ENCODE measurements at regions not wholly inside any gene's neighbourhood (a gene's known extent, or its start where the extent isn't known, plus 50 kb on each side); places are given as distances from the start of the nearest gene placed in this dataset.
A peak's percentile ranks its signal among the peaks of the same experiment; 100 is the strongest.

- no peak for TF ChIP-seq EGR1 (IDR thresholded peaks at IDR 0.05)
- no peak for TF ChIP-seq FOXM1 (IDR thresholded peaks at IDR 0.05; ENCODE audit: borderline replicate concordance, low read depth)
- TF ChIP-seq CEBPB (IDR thresholded peaks at IDR 0.05) = no peak
- TF ChIP-seq TCF12 (IDR thresholded peaks at IDR 0.05; ENCODE audit: low read depth) = no peak
- TF ChIP-seq TAF1 (IDR thresholded peaks at IDR 0.05; ENCODE audit: low read depth) = no peak
- TF ChIP-seq EP300 (IDR thresholded peaks at IDR 0.05; ENCODE audit: borderline replicate concordance) = no peak
- no peak for TF ChIP-seq CREB1 (IDR thresholded peaks at IDR 0.05; ENCODE audit: low read depth)
- TF ChIP-seq RAD21 (IDR thresholded peaks at IDR 0.05; ENCODE audit: low read depth) = no peak
- no peak for TF ChIP-seq USF1 (IDR thresholded peaks at IDR 0.05)
Observed at GRCh38 chr5:66315784-66316183, 171.7 kb downstream of the SREK1 start.

GRCh38 chr5:66322786-66323528, 178.9 kb downstream of the SREK1 start:
- no peak for TF ChIP-seq FOXM1 (IDR thresholded peaks at IDR 0.05; ENCODE audit: borderline replicate concordance, low read depth)
- TF ChIP-seq YY1 (IDR thresholded peaks at IDR 0.05; ENCODE audit: low read depth) = no peak
- TF ChIP-seq MAX (IDR thresholded peaks at IDR 0.05) = no peak
- no peak for TF ChIP-seq REST (IDR thresholded peaks at IDR 0.05; ENCODE audit: low read depth)
- TF ChIP-seq EP300 (IDR thresholded peaks at IDR 0.05; ENCODE audit: borderline replicate concordance) = no peak
- TF ChIP-seq TCF12 (IDR thresholded peaks at IDR 0.05; ENCODE audit: low read depth) = no peak
- TF ChIP-seq NFIC (IDR thresholded peaks at IDR 0.05) = no peak
- no peak for TF ChIP-seq USF1 (IDR thresholded peaks at IDR 0.05)
- TF ChIP-seq CEBPB (IDR thresholded peaks at IDR 0.05) = no peak
- TF ChIP-seq EGR1 (IDR thresholded peaks at IDR 0.05) = no peak
- TF ChIP-seq TAF1 (IDR thresholded peaks at IDR 0.05; ENCODE audit: low read depth) = no peak
- no peak for TF ChIP-seq TEAD4 (IDR thresholded peaks at IDR 0.05)

- TF ChIP-seq FOXM1 (IDR thresholded peaks at IDR 0.05; ENCODE audit: borderline replicate concordance, low read depth) = no peak
- no peak for TF ChIP-seq TCF12 (IDR thresholded peaks at IDR 0.05; ENCODE audit: low read depth)
- TF ChIP-seq NFIC (IDR thresholded peaks at IDR 0.05) = no peak
- TF ChIP-seq EP300 (IDR thresholded peaks at IDR 0.05; ENCODE audit: borderline replicate concordance) = no peak
- TF ChIP-seq TEAD4 (IDR thresholded peaks at IDR 0.05) = no peak
- no peak for TF ChIP-seq EGR1 (IDR thresholded peaks at IDR 0.05)
- no peak for TF ChIP-seq MAX (IDR thresholded peaks at IDR 0.05)
- no peak for TF ChIP-seq TAF1 (IDR thresholded peaks at IDR 0.05; ENCODE audit: low read depth)
- no peak for TF ChIP-seq CREB1 (IDR thresholded peaks at IDR 0.05; ENCODE audit: low read depth)
- no peak for TF ChIP-seq ZBTB7A (IDR thresholded peaks at IDR 0.05; ENCODE audit: low read depth)
- no peak for TF ChIP-seq CEBPB (IDR thresholded peaks at IDR 0.05)
- TF ChIP-seq REST (IDR thresholded peaks at IDR 0.05; ENCODE audit: low read depth) = no peak
- no peak for TF ChIP-seq USF1 (IDR thresholded peaks at IDR 0.05)
- TF ChIP-seq RAD21 (IDR thresholded peaks at IDR 0.05; ENCODE audit: low read depth) = no peak
- no peak for TF ChIP-seq YY1 (IDR thresholded peaks at IDR 0.05; ENCODE audit: low read depth)
Observed at GRCh38 chr5:66323529-66323895, 179.4 kb downstream of the SREK1 start.

GRCh38 chr5:66324357-66324756, 180.3 kb downstream of the SREK1 start:
- TF ChIP-seq USF1 (IDR thresholded peaks at IDR 0.05) (no peak), NFIC (IDR thresholded peaks at IDR 0.05) (peak; percentile 78)

- TF ChIP-seq NFIC (IDR thresholded peaks at IDR 0.05) = no peak
- TF ChIP-seq REST (IDR thresholded peaks at IDR 0.05; ENCODE audit: low read depth) = no peak
- no peak for TF ChIP-seq EGR1 (IDR thresholded peaks at IDR 0.05)
- TF ChIP-seq USF1 (IDR thresholded peaks at IDR 0.05) = no peak
- TF ChIP-seq FOXM1 (IDR thresholded peaks at IDR 0.05; ENCODE audit: borderline replicate concordance, low read depth) = no peak
- no peak for TF ChIP-seq TAF1 (IDR thresholded peaks at IDR 0.05; ENCODE audit: low read depth)
- TF ChIP-seq CEBPB (IDR thresholded peaks at IDR 0.05) = no peak
- no peak for TF ChIP-seq MAX (IDR thresholded peaks at IDR 0.05)
- TF ChIP-seq RAD21 (IDR thresholded peaks at IDR 0.05; ENCODE audit: low read depth) = no peak
- TF ChIP-seq TEAD4 (IDR thresholded peaks at IDR 0.05) = no peak
- TF ChIP-seq ZBTB7A (IDR thresholded peaks at IDR 0.05; ENCODE audit: low read depth) = no peak
- TF ChIP-seq EP300 (IDR thresholded peaks at IDR 0.05; ENCODE audit: borderline replicate concordance) = no peak
- no peak for TF ChIP-seq TCF12 (IDR thresholded peaks at IDR 0.05; ENCODE audit: low read depth)
- no peak for TF ChIP-seq CREB1 (IDR thresholded peaks at IDR 0.05; ENCODE audit: low read depth)
- TF ChIP-seq YY1 (IDR thresholded peaks at IDR 0.05; ENCODE audit: low read depth) = no peak
Observed at GRCh38 chr5:66326276-66326675, 182.2 kb downstream of the SREK1 start.

All from Ishikawa (cell line).